Stomach (tissue), 8 donors: ENCODE measurements at regions not wholly inside any gene's neighbourhood (a gene's known extent, or its start where the extent isn't known, plus 50 kb on each side); places are given as distances from the start of the nearest gene placed in this dataset.

Experiments used
- DNase-seq, 2 donors: peaks; one replicate each; pipeline versions ENCODE4 v3.0.0 to v3.0.0-alpha.2; 2013 to 2019
- H3K27ac ChIP-seq, 5 donors: fragments of 200-600 bp in 4 of 5; sonication (generic) in 4 of 5; one replicate each; pipeline ENCODE4 v1.5.1; 2013 to 2019; ENCODE audit warnings: mild to moderate bottlenecking in 1 of 5, moderate library complexity in 1 of 5
- H3K27me3 ChIP-seq, 3 donors: fragments of 200-600 bp; sonication (generic); one replicate each; pipeline ENCODE4 v1.5.1; 2017 to 2019; ENCODE audit warnings: mixed run types in 1 of 3
- H3K36me3 ChIP-seq, 4 donors: fragments of 200-600 bp; sonication (generic); 1 replicate in 3 of 4; 2 replicates in 1 of 4; pipeline ENCODE4 v1.5.1; 2016 to 2019
- H3K4me1 ChIP-seq, 4 donors: fragments of 200-600 bp; sonication (generic); one replicate each; pipeline ENCODE4 v1.5.1; 2016 to 2019
- H3K4me3 ChIP-seq, 4 donors: fragments of 200-600 bp; sonication (generic) in 3 of 4; one replicate each; pipeline ENCODE4 v1.5.1; 2016 to 2019; ENCODE audit warnings: mild to moderate bottlenecking in 1 of 4
- H3K9me3 ChIP-seq, 4 donors: fragments of 200-600 bp; sonication (generic); one replicate each; pipeline ENCODE4 v1.5.1; 2016 to 2019
- EP300 ChIP-seq: sonication (generic); formaldehyde crosslinking; IDR thresholded peaks from one replicate; pipeline ENCODE4 v1.6.1; 2017; ENCODE audit warnings: antibody characterized with exemption
- POLR2A ChIP-seq, 4 donors: fragments of 450-650 bp; IDR thresholded peaks; one replicate each; pipeline ENCODE4 v1.6.1; 2016; ENCODE audit warnings: antibody characterized with exemption in 4 of 4, control low read depth in 2 of 4, mild to moderate bottlenecking in 1 of 4, moderate library complexity in 1 of 4
- POLR2AphosphoS5 ChIP-seq, 3 donors: sonication (generic); formaldehyde crosslinking; IDR thresholded peaks; one replicate each; pipeline ENCODE4 v1.6.1; 2016; ENCODE audit warnings: antibody characterized with exemption in 3 of 3
- WGBS, 5 donors: extraction: QIAGEN DNeasy Blood & Tissue Kit in 3 of 5; methylation state at CpG; one replicate each; pipeline versions ENCODE4 v1.1.5 to v1.1.7; 2013 to 2018; 5-methylcytosine and 5-hydroxymethylcytosine counted together
- intact Hi-C: fragments of 100-400 bp; cut with DNase I; formaldehyde crosslinking; loops from one replicate; pipeline ENCODE4 v1.15.1; 2023; ENCODE audit warnings: low total_unique reads
- TF ChIP-seq, protein P1 (sequence below), 7 experiments: fragments of 450-650 bp in 4 of 7; fragments of 200-600 bp in 3 of 7; sonication (generic) in 3 of 7; IDR thresholded peaks; one replicate each; pipeline ENCODE4 v1.5.1; 2016 to 2019; ENCODE audit warnings: antibody characterized with exemption in 7 of 7, control low read depth in 2 of 7, mild to moderate bottlenecking in 1 of 7
- donor health status: healthy with polysubstance abuse.
- donor health status: Bipolar disorder and iron deficiency.
- donor health status: healthy.

DNA sequence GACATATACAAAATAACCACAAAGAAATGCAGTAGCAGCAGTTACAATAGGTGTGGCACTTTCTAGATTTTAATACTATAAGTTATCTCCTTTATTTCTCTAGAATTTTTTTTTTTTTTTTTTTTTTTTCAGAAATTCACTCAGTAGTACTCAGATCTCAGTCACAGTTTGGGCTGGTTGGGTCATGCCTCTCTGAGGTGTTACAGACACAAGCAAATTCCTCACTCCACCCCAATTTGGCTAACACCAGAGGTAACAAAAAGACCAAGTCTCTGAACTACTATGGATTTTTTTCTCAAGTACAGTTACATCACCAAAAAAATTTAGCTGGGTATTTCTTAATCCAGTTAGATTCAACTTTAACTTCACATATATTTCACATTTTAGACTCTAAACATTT lies 985.1 kb upstream of the LRRN3 start:
- Histone ChIP-seq H3K9me3 (peaks cover 0 to 4% (median 0%) of the 10 kb centered on the region in 4 donors), H3K36me3 (no peaks in the 10 kb centered on the region), H3K27ac (no peak overlapping the region), H3K4me1 (no peaks in the 10 kb centered on the region), H3K27me3 (no peaks in the 10 kb centered on the region), H3K4me3 (no peak overlapping the region)
- DNase-seq = no peak
- no peak for TF ChIP-seq POLR2A (IDR thresholded peaks at IDR 0.05)
- TF ChIP-seq EP300 = no peak
- TF ChIP-seq POLR2AphosphoS5 (IDR thresholded peaks at IDR 0.05) = no peak
- TF ChIP-seq, protein P1, sequence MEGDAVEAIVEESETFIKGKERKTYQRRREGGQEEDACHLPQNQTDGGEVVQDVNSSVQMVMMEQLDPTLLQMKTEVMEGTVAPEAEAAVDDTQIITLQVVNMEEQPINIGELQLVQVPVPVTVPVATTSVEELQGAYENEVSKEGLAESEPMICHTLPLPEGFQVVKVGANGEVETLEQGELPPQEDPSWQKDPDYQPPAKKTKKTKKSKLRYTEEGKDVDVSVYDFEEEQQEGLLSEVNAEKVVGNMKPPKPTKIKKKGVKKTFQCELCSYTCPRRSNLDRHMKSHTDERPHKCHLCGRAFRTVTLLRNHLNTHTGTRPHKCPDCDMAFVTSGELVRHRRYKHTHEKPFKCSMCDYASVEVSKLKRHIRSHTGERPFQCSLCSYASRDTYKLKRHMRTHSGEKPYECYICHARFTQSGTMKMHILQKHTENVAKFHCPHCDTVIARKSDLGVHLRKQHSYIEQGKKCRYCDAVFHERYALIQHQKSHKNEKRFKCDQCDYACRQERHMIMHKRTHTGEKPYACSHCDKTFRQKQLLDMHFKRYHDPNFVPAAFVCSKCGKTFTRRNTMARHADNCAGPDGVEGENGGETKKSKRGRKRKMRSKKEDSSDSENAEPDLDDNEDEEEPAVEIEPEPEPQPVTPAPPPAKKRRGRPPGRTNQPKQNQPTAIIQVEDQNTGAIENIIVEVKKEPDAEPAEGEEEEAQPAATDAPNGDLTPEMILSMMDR (IDR thresholded peaks at IDR 0.05) = no peak
- intact Hi-C loops = no loop called here

DNA sequence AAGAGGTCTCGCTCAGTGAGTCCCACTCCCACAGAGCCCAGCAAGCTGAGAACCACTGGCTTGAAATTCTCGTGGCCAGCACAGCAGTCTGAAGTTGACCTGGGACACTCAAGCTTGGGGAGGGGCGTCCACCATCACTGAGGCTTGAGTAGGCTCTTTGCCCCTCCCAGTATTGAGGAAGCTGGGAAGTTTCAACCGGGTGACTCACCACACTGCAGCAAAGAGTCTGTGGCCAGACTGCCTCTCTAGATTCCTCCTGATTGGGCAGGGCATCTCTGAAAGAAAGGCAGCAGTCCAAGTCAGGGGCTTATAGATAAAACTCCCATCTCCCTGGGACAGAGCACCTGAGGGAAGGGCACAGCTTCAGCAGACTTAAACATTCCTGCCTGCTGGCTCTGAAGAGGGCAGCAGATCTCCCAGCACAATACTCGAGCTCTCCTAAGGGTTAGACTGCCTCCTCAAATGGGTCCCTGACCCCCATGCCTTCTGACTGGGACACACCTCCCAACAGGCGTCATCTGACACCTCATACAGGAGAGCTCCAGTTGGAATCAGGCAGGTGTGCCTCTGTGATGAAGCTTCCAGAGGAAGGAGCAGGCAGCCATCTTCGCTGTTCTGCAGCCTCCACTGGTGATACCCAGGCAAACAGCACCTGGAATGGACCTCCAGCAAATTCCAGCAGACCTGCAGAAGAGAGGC lies 970.9 kb upstream of the LRRN3 start:
- DNase-seq = no peak
- 55 to 84% (median 77%) methylated on average over 6 to 7 of the region's 7 CpGs for WGBS, 5 donors
- no peaks in the 10 kb centered on the region for H3K36me3 ChIP-seq
- intact Hi-C loops = no loop called here
- no peak overlapping the region for H3K27ac ChIP-seq
- no peaks in the 10 kb centered on the region for H3K27me3 ChIP-seq
- TF ChIP-seq, protein P1 (IDR thresholded peaks at IDR 0.05) = no peak
- TF ChIP-seq POLR2A (IDR thresholded peaks at IDR 0.05) (no peak), EP300 (no peak), POLR2AphosphoS5 (IDR thresholded peaks at IDR 0.05) (no peak)
- H3K4me3 ChIP-seq = no peak overlapping the region
- H3K9me3 ChIP-seq = peaks cover 0 to 18% (median 1%) of the 10 kb centered on the region in 4 donors
- H3K4me1 ChIP-seq = no peaks in the 10 kb centered on the region

DNA sequence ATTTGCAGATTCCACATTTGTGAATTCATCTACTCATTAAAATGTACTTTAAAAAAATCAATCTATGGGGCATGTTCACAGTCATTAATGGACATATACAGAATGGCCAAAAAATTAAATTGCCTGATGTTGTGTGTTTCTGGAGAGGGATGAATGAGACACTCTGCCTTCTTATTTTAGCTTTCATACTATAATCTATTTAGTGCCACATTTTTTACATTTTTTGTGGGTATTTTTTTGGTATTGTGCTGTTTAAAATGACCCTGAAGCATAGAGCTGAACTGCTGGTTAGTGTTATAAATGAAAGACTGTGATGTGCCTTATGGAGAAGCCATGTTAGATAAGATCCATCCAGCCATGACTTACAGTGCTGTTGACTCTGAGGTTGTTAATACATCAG lies 961.8 kb upstream of the LRRN3 start:
- Histone ChIP-seq H3K36me3 (no peaks in the 10 kb centered on the region), H3K27me3 (no peaks in the 10 kb centered on the region), H3K4me1 (no peaks in the 10 kb centered on the region), H3K4me3 (no peak overlapping the region), H3K27ac (no peak overlapping the region), H3K9me3 (no peaks in the 10 kb centered on the region)
- intact Hi-C loops = no loop called here
- DNase-seq = no peak
- TF ChIP-seq, protein P1 (IDR thresholded peaks at IDR 0.05) = no peak
- TF ChIP-seq POLR2A (IDR thresholded peaks at IDR 0.05) = no peak
- no peak for TF ChIP-seq POLR2AphosphoS5 (IDR thresholded peaks at IDR 0.05)

DNA sequence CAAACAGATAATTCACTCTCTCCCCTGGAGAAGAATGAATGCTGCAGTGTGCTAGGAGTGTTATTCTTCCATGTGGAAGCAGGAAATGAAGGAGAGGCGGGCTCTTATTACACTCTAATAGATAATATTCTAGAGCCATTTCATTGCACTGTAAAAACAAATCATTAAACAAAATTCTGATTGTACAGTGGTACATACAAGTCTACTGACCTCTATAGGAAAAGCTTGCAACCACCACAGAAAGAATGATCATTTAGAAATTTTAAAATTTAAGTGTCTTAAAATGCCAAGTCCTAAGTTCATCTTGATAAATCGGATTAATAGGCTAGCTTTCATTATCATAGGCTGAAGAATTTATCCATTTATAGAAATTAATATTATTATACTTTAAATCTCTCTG lies 960.3 kb upstream of the LRRN3 start:
- TF ChIP-seq EP300 (no peak), POLR2A (IDR thresholded peaks at IDR 0.05) (no peak), POLR2AphosphoS5 (IDR thresholded peaks at IDR 0.05) (no peak)
- TF ChIP-seq, protein P1 (IDR thresholded peaks at IDR 0.05) = no peak
- no peak overlapping the region for H3K4me3 ChIP-seq
- no peak overlapping the region for H3K27ac ChIP-seq
- H3K36me3 ChIP-seq = no peaks in the 10 kb centered on the region
- H3K4me1 ChIP-seq = no peaks in the 10 kb centered on the region
- intact Hi-C loops = no loop called here
- H3K9me3 ChIP-seq = no peaks in the 10 kb centered on the region
- no peak for DNase-seq
- H3K27me3 ChIP-seq = no peaks in the 10 kb centered on the region
- 29 to 49% (median 39%) methylated on average over 2 of the region's 2 CpGs for WGBS, 5 donors
